HG03378 (cell line): ENCODE measurements at regions not wholly inside any gene's neighbourhood (a gene's known extent, or its start where the extent isn't known, plus 50 kb on each side); places are given as distances from the start of the nearest gene placed in this dataset.

Experiments
- ATAC-seq: cut with Tn5 transposase; IDR thresholded peaks from one replicate; pipeline ENCODE4 v1.9.1; 2021; ENCODE audit warnings: mild to moderate bottlenecking, moderate library complexity; ENCODE audit not compliant: unreplicated experiment

DNA sequence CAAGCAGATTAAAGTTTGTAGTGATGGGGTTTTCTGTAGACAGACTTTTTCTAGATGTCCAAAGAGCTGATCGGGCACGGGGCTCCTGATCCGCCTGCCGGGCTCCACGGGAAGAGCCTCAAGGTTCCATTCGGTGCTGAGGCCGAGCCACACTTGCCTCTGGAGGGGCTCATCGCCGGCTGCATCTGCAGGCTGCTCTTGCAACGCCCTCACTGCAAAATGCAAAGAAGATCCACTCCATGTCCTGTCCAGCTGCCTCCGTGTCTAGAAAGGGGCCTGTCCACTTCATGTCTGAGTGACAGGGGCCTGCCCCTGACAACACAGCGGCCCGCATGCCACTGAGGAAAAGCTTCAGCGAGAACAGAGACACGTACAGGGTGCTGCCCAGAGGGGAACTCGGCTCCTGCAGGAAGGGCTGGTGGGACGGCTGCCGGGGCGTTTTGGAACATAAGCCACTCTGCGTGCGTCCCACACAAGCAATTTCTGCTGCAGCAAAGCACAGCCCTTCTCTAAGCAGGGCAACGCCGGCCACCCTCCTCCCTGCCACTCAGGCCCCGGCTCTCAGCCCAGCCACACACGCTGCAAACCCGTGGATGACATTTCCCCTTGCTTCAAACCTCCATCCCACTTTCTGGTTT, 53.6 kb upstream of the CTDP1 start:
- ATAC-seq, result no peak

DNA sequence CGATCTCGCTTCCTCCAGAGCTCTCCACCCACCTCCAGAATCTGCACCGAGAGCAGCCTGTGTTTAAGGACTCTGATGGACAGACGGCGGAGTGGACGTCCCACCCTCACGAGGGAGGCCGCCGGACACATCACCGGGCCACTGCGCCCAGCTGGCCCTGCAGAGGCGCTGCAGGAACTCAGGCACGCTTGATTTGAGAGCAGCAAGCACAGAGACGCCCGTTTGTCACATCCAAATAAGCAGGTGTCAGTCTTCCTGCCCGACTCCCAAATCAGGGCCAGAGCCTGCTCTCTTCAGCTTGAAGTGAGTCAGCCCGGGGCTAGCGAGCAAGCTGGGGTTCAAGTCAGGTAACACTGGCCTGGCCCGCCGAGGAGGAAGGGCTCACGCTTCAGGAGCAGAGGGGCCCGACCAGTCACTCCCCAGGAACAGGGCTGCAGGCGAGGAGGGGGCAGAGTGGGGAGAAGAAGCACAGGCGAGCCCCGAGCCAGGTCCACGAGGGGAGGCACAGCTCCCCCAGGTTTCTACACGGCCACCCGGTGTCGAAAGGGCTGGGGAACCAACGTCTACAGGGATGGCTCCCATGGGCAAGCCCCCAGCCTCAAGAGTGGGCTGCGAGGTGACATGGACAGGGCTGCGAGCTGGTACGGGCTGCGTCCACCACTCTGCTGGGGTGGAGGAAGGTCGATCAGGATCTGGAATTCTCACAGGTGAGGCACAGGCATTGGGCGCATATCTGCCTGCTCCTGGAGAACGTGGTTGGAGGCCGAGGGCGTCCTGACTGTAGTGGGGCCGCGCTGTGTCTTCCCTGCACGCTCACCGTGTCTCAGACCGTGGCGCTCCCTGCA, 52.5 kb upstream of the CTDP1 start:
- ATAC-seq, result no peak

DNA sequence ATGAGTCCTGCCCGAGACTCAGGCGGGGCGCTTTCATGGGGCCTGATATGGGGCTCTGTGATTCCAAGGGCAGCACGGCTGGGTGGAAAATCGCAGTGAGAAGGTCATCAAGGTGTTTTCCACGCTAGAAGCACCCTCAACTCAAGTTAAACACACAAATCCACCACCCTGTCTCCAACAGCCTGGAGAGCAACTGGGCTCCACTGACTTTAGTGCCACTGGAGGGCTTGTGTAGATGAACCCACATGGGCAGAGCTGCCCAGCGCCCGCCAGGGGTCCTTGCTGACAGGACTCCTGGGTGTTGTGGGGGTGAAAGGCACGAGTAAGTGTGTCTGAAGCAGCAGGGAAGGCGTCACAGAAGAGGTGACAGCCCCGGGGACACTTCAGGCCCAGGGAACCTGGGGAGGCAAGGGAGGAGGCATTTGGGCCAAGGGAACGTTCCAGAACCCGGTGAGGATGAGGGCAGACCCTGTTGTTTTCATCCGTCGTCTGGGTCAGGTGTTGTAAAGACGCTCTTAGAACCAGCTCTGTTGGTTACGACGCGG, 51.8 kb upstream of the CTDP1 start:
- no peak for ATAC-seq

DNA sequence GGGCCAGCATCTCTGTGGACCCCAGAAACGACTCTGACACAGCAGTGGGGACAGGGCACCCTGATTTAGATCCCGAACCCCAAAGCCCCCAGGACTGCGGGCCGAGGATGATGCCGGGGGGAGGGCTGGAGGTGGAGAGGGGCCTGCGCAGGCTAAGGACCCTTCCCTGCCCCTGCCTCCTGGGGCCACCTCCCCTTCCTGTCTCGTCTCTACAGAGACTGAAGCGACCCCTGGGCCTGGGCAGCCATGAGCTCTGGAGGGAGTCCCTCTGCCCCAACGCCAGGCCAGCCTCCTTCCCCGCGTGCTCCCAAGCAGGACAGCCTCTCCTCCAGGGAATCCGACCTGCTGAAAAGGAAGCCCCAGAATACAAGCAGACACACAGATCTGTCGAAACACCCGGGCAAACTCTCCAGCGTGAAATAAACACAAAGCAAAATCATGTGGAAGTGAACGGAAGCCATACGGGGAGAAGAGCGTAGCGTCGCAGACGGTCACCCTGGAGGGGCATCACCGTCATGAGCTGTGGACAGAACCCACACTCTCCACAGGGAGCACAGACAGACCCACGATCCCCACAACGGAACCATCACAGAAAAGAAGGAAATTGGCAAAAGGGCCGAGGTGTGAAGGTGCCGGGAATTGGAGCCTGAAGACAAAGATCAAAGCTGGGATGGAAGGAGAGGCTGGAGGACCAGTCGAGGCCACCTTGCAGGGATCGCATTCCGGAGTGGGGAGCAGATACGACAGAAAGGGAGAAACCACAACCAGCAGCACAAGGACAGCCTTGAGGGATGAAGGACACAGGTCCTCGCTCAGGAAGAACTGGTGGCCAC, 51.0 kb upstream of the CTDP1 start:
- ATAC-seq, result no peak

DNA sequence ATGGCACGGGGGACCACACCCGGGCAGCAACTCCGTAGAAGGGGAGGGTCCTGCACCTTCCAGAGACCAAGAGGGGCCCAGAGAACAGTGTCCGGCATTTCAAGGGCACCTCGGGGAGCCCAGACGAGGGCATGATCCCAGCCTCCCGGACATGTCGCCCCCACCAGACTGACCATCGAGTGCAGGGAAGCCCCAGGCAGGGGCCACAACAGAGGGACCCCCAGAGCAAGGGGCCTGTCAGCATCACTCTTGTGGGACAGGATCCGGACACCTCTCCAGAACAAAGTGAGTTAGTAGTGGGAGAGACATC, 50.4 kb upstream of the CTDP1 start:
- ATAC-seq, result no peak

- ATAC-seq, result no peak
These were observed 50.0 kb upstream of the CTDP1 start for GRCh38 chr18:79629606-79630005.
